Stimulated activated CD4-positive, alpha-beta T cell treated with anti-CD3 and anti-CD28 coated beads, Interleukin-4, amount 100 ng/mL, for 4 hours (primary cell): ENCODE measurements at regions not wholly inside any gene's neighbourhood (a gene's known extent, or its start where the extent isn't known, plus 50 kb on each side); places are given as distances from the start of the nearest gene placed in this dataset.
"Not testable (repeated sequence)": the region's sequence is repeated elsewhere in the genome, so short reads cannot be mapped to it uniquely, and the experiment has no call there.

Source experiments
- DNase-seq, 2 experiments: peaks; one replicate each; pipeline ENCODE4 v3.0.0-alpha.2; 2020

DNA sequence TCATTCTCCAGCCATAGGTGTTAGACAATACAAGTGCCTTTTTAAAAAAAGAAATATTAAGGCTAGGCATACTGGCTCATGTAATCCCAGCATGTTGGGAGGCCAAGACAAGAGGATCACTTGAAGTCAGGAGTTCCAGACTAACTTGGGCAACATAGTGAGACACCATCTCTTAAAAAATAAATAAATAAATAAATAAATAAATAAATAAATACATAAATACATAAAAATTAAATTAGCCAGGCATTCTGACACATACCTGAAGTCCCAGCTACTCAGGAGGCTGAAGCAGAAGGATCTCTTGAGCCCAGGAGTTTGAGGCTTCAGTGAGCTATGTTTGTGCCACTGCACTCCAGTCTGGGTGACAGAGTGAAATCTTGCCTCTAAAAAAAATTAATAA, 85.8 kb upstream of the ATP1B1 start:
- no peak for DNase-seq

DNA sequence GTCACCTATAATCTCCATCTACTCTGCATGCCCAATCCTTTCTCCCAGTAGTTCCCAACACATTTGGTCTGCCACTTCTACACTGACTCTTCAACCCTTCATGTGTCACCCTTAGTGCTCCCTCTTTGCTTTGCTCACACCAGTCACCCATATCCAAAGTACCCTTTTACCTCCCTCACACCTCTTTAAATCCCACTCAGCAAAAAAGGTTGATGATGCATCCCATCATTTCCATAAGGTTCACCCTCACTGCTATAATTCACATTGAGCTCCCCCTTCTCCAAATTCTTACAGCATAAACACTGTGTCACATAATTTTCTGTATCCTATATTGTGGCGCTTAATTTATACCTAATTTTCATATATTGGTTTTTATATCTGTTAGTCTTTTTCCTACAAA, 83.8 kb upstream of the ATP1B1 start:
- no peak for DNase-seq

DNA sequence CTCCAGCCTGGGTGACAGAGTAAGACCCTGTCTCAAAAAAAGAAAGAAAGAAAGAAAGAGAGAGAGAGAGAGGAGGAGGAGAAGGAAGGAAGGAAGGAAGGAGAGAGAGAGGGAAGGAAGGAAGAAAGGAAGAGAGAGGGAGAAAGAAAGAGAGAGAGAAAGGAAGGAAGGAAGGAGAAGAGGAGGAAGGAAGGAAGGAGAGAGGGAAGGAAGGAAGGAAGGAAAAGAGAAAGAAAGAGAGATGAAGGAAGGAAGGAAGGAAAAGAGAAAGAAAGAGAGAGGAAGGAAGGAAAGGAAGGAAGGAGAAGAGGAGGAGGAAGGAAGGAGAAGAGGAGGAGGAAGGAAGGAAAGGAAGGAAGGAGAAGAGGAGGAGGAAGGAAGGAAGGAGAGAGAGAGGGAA, 82.2 kb upstream of the ATP1B1 start:
- DNase-seq: no peak

DNA sequence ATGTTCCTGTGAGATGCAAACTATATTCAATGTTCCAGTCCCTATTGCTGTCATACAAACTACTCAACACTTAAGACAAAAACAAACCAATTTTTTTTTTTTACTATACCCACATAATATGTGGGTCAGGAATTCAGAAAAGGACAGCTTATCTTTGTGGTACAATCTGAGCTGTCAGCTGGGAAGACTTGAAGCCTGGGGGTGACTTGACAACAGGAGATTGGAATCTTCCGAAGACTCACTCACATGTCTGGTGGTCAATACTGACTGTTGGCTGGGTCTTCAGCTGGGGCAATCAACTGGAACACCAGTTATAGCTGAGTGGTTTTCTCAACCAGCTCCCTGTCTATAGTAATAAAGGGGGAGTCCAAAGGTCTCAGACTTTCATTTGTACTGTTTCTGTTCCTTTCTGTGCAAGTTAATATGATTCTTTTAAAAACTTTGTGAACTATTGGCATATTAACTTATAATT, 81.7 kb upstream of the ATP1B1 start:
- DNase-seq: no peak

DNA sequence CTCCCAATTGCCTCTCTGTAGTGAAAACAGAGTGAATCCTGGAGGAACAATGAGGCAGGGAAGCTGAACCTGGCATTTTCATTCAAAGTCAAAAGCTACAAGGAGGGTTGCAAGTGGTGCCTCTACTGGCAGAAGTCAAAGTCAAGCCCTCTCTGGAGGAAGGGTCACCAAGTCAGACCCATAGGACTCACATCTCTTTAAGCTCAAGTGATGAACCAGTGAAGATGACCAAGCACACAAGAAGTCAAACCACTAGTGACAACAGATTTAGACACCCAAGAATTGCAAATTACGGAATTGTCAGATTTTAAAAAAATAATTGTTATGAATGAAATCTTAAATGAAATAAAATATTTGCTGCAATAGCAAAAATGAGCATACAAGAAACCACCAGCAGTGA, 81.1 kb upstream of the ATP1B1 start:
- DNase-seq: no peak

DNA sequence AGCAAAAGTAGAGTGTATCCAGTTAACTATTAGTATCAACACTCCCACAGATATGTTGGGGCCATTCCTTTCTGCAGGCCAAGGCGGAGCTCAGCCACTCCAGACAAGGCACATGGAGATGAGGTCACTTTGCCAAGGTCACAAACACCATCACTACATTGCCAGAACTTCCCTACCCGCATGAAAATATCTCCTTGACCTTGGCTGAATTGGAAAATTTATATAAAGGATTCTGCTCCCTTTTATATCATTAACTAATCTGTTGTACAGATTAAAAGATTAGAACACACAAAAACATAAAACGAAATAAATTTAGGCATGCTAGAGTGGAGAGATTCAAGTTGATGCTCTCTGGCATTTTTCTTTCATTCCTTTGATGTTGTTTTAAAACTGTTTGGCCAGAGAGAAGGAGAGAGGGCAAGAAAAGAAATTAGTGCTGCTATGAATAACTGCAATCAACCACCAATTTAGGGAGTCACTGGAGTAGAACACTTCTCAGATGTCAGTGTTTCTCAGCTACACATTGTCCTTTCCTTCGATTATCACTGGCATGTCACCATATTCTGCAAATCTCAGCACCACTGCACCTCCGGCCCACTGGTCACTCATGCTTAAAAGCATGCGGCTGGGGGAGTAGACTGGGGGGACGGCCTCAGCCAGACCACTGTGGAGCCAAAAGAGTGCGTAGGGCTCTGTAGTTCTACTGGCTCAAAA, 78.7 kb upstream of the ATP1B1 start:
- no peak for DNase-seq

DNA sequence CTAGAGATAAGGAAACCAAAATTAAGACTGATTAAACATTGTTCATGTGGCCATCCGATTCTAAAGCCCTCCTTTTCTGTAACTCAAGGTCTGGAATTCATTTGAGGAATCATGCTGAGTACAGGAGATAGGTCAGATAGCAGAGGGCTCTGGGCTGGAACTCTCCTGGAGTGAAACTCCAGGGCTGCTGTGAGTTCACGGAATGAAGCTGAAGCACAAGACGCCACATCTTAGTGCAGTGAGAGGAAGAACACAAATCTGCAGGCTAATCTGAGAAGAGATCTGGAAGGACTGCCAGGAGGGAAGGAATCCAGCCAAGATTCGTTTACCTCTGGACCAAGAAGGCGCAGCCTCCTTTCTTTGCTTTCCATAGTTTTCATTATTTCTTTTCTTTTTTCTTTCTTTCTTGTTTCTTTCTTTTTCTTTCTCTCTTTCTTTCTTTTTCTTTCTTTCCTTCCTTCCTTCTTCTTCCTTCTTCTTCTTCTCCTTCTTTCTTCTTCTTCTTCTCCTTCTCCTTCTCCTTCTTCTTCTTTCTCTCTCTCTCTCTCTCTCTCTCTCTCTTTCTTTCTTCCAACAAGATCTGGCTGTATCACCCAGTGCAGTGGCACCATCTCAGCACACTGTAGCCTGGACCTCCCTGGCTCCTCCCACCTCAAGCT, 74.8 kb upstream of the ATP1B1 start:
- no peak for DNase-seq

DNA sequence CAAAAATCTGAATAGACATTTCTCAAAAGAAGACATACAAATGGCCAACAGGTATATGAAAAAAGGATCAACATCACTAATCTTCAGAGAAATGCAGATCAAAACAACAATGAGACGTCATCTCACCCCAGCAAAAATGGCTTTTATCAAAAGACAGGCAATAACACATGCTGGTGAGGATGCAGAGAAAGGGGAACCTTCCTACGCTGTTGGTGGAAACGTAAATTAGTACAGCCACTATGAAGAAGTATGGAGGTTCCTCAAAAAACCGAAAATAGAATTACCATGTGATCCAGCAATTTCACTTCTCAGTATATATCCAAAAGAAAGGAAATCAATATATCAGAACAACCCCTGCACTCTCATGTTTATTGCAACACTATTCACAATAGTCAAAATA, 65.1 kb upstream of the ATP1B1 start:
- DNase-seq: no peak

DNA sequence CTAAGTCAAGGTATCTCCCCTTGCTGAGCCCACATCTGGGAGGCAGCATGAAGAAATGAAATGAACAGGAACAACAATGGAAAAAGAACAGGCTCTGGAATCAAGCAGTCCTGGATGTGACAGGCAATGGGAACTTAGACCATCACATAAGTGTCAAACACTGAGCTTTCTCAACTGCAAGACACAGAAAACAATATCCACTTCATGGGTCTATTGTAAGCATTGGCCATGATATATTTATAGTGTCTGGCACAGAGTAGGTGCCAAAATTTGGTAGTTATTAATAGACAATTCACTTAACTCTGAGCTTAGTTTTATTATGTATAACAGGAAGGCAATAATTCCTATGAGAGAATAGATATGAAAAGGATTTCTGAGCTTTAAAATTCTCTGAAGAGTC, 64.1 kb upstream of the ATP1B1 start:
- no peak for DNase-seq

DNA sequence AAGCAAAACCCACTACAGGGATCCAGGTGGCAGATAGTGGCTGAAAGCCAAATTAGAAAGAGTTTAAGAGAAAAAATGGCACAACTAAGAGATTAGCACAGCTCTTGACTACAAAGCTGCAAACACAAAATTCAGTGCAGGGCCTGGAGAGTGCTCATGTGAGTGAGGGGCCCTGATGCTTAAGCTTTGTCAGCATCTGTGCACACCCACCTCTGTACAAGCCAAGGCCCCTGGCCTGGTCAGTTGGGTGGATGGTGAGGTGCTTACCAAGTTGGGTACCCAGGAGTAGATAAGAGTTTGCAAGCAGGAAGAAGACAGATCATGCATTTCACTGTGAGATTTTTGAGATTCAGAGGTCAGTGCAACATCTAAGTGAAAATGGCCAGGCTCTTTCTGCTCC, 62.7 kb upstream of the ATP1B1 start:
- DNase-seq: no peak

DNA sequence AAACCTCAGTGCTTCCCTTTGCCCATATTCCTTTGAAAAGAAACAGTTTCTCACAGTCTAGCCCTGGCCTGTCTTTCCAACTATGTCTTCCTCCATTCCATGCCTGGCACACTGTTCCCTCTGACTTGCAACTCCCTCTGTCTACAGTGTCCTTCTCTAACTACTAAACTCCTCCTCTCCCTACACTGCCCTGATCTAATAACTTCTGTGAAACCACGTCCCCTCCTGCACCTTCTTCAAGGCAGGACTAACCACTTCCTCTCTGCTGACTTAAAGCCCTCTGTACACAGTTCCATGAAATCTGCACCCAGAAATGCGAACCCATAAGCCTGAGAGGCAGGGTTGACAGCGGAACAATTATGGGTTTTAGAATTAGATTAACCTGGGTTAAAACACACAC, 62.2 kb upstream of the ATP1B1 start:
- DNase-seq: peak in 1 of 2 experiments; percentile 21

DNA sequence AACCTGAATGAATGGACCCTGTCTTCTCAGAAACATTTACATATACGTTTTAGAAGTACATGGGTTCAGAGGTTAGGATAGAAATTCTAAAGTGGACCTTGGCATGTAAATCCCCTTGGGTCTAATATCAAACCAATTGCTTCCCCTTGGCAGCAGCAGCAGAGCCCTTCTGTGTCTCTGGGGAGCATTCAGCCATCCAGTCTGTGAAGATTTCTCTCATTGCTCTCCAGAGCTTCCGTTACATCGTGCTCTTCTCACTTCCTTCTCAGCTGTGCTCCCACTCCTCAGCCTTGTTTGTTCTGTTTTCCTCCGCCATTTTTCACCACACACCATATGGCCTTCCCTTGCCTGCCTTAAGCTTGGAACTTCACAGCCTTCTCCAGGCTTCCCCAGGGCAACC, 61.5 kb upstream of the ATP1B1 start:
- DNase-seq: no peak

DNA sequence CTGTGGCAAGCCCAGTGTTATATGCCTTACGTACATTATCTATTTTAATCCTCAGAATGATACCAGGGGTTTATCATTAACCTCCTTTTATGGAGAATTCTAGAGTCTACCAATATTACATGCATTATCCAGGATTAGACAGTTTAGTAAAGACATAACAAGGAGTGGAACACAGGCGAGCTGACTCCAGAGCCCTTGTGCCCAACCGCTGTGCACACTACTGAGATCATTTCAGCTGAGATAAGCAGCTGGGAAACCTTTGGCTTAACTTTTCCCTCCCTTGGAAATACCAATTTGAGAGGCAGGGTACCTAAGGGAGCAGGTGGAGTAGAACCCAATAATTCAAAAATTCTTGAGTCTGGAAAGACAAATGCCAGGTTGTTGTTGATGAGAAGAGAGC, 59.8 kb upstream of the ATP1B1 start:
- DNase-seq: no peak

DNA sequence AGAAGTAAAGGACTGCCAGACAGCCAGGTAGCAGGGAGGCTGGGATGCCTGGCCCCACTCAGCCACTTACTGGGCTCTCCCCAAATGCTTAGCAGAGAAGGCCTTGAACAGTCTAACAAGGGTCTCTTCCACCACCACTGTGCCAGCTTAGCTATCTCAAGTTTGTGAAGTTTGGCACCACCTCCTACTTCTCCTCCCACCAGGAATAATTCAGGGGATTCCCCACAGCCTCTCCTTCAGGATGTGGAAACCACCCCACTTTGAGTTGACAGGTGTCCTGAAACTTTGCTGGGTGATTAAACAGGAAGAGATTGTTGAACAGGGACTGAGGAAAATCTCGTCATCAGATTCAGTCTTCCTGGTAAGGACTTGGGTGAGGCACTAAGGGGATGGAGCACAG, 59.4 kb upstream of the ATP1B1 start:
- DNase-seq: no peak

DNA sequence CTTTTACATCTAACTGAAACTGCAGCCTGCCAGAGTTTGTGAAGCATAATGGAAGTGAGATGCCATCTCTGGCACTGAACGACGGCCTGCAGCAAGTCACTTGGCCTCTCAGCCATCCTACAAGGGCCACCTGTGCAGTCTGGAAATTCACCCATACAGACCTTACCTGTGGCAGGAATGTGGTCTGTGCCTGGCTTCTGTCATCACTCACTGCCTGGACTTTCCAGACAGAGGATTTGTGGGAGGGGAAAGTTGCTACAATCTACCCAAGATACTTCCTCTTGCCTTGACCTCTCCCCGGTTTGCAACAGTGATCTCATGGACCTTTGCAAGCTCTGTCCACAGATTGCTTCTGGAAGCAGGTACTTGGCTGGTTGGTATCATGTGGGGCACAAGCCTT, 58.4 kb upstream of the ATP1B1 start:
- no peak for DNase-seq

DNA sequence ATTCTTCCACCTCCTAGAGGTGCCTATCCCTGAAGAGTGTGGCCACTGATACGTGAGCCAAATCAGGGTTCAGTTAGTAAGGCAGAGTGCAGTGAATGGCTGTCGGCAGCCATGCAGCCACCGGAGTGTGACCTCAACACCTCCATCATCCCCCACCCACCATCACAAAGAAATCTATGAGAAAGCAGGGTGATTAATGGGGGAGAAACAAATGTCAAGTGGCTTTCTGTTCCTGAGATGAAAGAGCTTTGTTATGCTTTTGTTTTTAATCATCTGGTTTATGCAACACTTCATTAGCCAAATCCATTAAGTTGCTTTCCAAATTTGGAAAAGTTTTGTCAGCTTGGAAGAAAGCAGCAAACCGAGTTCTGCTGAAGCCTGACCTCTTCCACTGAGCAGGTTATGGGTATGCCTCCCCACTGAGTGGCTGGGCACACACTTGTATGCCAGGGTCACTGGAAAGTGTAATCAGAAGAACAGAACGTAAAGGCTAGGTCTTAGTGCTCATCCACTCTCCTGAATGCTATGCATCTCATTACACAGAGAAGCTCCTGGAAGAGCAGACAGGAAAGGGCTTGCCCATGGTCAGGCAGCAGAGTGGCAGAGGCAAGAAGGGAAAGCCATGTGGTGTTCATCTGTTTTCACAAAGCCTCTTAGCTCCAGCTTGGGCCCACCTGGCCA, 57.1 kb upstream of the ATP1B1 start:
- DNase-seq: peak in 1 of 2 experiments; percentile 15

DNA sequence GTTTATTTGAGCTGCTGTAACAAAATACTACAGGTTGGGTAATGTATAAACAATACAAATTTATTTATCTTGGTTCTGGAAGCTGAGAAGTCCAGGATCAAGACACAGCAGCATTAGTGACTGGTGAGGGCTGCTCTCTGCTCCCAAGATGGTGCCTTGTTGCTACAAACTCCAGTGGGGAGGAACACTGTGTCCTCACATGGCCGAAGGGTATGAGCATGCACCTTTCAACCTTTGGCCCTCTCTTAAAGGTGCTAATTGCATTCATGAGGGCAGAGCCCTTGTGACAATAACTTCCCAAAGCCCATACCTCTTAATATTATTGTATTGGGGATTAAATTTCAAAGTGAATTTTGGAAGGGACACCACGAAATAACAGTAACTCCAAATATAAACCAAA, 55.3 kb upstream of the ATP1B1 start:
- DNase-seq: no peak

DNA sequence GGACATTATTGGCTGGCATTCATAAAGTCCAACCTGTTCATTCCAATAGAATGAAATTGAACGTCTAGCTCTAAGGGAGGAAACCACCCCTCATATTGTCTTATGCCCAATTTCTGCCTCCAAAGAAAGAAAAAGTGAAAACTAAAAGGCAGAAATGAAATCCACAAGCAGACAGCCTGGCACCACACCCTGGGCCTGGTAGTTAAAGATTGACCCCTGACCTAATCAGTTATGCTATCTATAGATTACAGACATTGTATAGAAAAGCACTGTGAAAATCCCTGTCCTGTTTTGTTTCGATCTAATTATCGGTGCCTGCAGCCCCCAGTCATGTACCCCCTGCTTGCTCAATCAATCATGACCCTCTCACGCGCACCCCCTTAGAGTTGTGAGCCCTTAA, 54.3 kb upstream of the ATP1B1 start:
- DNase-seq: not testable (repeated sequence)

DNA sequence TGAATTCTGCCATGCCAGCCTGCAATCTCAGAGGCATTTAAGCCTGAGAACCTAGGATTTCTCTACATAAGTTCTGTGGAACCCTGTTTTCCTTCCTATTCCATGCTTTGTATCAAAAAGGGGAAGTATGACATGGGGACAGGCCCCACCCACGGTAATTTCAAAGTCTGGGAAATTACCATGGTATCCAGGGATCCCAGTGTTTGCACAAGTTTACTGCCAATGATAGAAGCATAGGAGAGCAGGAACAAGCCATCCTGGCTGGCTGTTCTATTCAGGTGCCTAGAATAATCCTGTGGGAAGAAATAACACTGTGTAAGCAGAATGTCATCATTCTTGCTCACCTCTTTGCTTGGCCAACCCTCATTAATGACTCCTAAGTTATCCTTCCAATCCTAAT, 53.8 kb upstream of the ATP1B1 start:
- no peak for DNase-seq

DNA sequence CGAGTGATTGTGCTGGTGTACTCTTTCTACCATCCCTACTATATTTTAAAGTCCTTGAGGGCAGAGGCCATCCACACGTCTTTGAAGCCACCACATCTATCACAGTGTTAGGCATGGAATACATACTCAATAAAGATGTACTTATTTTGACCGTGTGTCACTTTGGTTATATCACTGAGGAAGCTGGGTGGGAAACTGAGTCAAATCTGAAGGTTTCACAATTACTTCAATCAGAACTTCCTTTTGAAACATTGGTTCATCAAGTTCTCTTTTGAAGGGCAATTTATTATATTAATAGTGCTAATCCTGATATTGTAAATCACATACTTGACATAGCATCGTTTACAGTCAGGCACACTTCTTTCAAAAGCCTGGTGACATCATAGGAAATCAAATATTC, 53.3 kb upstream of the ATP1B1 start:
- DNase-seq: no peak
